Osteocyte (in vitro differentiated cells): ENCODE measurements at regions not wholly inside any gene's neighbourhood (a gene's known extent, or its start where the extent isn't known, plus 50 kb on each side); places are given as distances from the start of the nearest gene placed in this dataset.

Experiments
- DNase-seq: peaks from one replicate; pipeline ENCODE4 v3.0.0; 2021; ENCODE audit warnings: mixed read lengths; ENCODE audit not compliant: unreplicated experiment; ENCODE audit errors: extremely low spot score
- H3K27ac Mint-ChIP-seq: one replicate; pipeline ENCODE4 v1.8.0; 2021; ENCODE audit warnings: mild to moderate bottlenecking, mixed read lengths; ENCODE audit not compliant: unreplicated experiment
- H3K27me3 Mint-ChIP-seq: one replicate; pipeline ENCODE4 v1.8.0; 2021; ENCODE audit warnings: mixed read lengths; ENCODE audit not compliant: unreplicated experiment
- H3K36me3 Mint-ChIP-seq: one replicate; pipeline ENCODE4 v1.8.0; 2021; ENCODE audit warnings: mixed read lengths; ENCODE audit not compliant: unreplicated experiment
- H3K4me1 Mint-ChIP-seq: one replicate; pipeline ENCODE4 v1.8.0; 2021; ENCODE audit warnings: mixed read lengths; ENCODE audit not compliant: unreplicated experiment
- H3K4me3 Mint-ChIP-seq: one replicate; pipeline ENCODE4 v1.8.0; 2021; ENCODE audit warnings: mild to moderate bottlenecking, moderate library complexity, mixed read lengths; ENCODE audit not compliant: unreplicated experiment
- H3K9me3 Mint-ChIP-seq: one replicate; pipeline ENCODE4 v1.8.0; 2021; ENCODE audit warnings: mixed read lengths; ENCODE audit not compliant: unreplicated experiment
- CTCF ChIP-seq: fragments of 200-600 bp; sonication (generic); IDR thresholded peaks from 2 replicates; pipeline ENCODE4 v1.5.0; 2021; ENCODE audit warnings: antibody characterized with exemption, mild to moderate bottlenecking, moderate library complexity

DNA sequence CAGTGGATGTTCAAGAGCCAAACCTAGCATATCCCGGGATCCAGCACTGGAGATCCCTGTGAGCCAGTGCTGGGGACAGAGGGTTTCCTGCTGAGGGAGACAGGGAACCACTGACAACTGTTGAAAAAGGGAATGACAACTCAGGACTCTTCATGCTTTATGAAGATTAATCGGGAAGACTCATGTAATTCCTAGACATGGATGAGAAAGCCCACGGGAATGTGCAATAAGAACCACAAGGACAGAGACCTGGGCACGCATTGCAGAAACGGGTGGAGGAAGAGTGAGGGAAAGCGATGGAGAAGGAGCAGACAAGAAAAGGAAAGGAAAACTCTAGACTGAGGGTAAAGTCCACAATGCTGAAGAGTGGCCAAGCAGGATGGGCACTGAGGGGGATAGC lies 296.0 kb downstream of the PCNX1 start:
- H3K27ac Mint-ChIP-seq: no peak overlapping the region
- H3K36me3 Mint-ChIP-seq: no peaks in the 10 kb centered on the region
- no peak for DNase-seq
- H3K27me3 Mint-ChIP-seq: peaks cover 12% of the 10 kb centered on the region
- no peaks in the 10 kb centered on the region for H3K9me3 Mint-ChIP-seq
- no peak for TF ChIP-seq CTCF
- no peaks in the 10 kb centered on the region for H3K4me1 Mint-ChIP-seq
- H3K4me3 Mint-ChIP-seq: no peak overlapping the region

GRCh38 chr14:71204231-71204630 lies 297.0 kb downstream of the PCNX1 start:
- Mint-ChIP-seq H3K27me3 (peaks cover 12% of the 10 kb centered on the region), H3K4me3 (no peak overlapping the region), H3K27ac (no peak overlapping the region), H3K36me3 (no peaks in the 10 kb centered on the region), H3K9me3 (no peaks in the 10 kb centered on the region), H3K4me1 (no peaks in the 10 kb centered on the region)
- no peak for TF ChIP-seq CTCF
- DNase-seq: no peak

GRCh38 chr14:71204768-71205167 lies 297.5 kb downstream of the PCNX1 start:
- no peak for TF ChIP-seq CTCF
- H3K27ac Mint-ChIP-seq: no peak overlapping the region
- no peaks in the 10 kb centered on the region for H3K9me3 Mint-ChIP-seq

DNA sequence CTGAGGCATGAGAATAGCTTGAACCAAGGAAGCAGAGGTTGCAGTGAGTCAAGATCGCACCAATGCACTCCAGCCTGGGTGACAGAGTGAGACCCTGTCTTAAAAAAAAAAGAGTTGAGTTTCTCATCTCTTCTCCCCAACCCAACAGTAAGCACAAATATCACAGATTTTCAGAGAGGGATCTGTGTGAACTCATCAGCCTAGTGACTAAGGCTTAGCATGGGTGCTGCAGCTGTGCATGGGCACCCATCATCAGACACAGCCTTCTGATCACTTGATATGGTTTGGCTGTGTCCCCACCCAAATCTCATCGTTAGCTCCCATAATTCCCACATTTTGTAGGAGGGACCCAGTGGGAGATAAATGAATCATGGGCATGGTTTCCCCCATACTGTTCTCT lies 298.9 kb downstream of the PCNX1 start:
- no peaks in the 10 kb centered on the region for H3K4me1 Mint-ChIP-seq
- H3K36me3 Mint-ChIP-seq: no peaks in the 10 kb centered on the region

More at GRCh38 chr14:71204768-71205167, 297.5 kb downstream of the PCNX1 start:
- H3K4me1 Mint-ChIP-seq: no peaks in the 10 kb centered on the region
- peaks cover 12% of the 10 kb centered on the region for H3K27me3 Mint-ChIP-seq
- no peak for DNase-seq
- no peak overlapping the region for H3K4me3 Mint-ChIP-seq
- no peaks in the 10 kb centered on the region for H3K36me3 Mint-ChIP-seq

GRCh38 chr14:71206766-71207371 lies 299.6 kb downstream of the PCNX1 start:
- no peak overlapping the region for H3K4me3 Mint-ChIP-seq
- H3K27me3 Mint-ChIP-seq: peaks cover 24% of the 10 kb centered on the region
- H3K9me3 Mint-ChIP-seq: no peaks in the 10 kb centered on the region
- no peaks in the 10 kb centered on the region for H3K36me3 Mint-ChIP-seq
- peak overlapping the region; percentile 29 for H3K27ac Mint-ChIP-seq
- no peak for DNase-seq
- no peaks in the 10 kb centered on the region for H3K4me1 Mint-ChIP-seq
- TF ChIP-seq CTCF: no peak

More for the DNA sequence above, 298.9 kb downstream of the PCNX1 start:
- Mint-ChIP-seq H3K9me3 (no peaks in the 10 kb centered on the region), H3K4me3 (no peak overlapping the region), H3K27ac (no peak overlapping the region), H3K27me3 (peaks cover 26% of the 10 kb centered on the region)
- TF ChIP-seq CTCF: no peak
- DNase-seq: no peak
